Adipocyte (in vitro differentiated cells): ENCODE measurements at regions not wholly inside any gene's neighbourhood (a gene's known extent, or its start where the extent isn't known, plus 50 kb on each side); places are given as distances from the start of the nearest gene placed in this dataset.

ENCODE experiments used
- DNase-seq: peaks from one replicate; pipeline ENCODE4 v3.0.0-alpha.2; 2015; ENCODE audit warnings: low read depth
- H3K27me3 ChIP-seq: replicated peaks from 2 replicates; pipeline ENCODE4 v1.7.0; 2013; ENCODE audit warnings: mild to moderate bottlenecking, low read length, moderate library complexity; ENCODE audit not compliant: control insufficient read depth, insufficient read depth
- H3K36me3 ChIP-seq: 2 replicates; pipeline ENCODE4 v1.7.0; 2013; ENCODE audit warnings: low read length, mild to moderate bottlenecking, moderate library complexity; ENCODE audit not compliant: control insufficient read depth, insufficient read depth, severe bottlenecking
- H3K4me1 ChIP-seq: 2 replicates; pipeline ENCODE4 v1.7.0; 2013; ENCODE audit warnings: mild to moderate bottlenecking, low read length, moderate library complexity; ENCODE audit not compliant: control insufficient read depth, insufficient read depth
- H3K4me3 ChIP-seq: 2 replicates; pipeline ENCODE4 v1.7.0; 2013; ENCODE audit warnings: mild to moderate bottlenecking, low read length, moderate library complexity
- H3K9ac ChIP-seq: 2 replicates; pipeline ENCODE4 v1.7.0; 2013; ENCODE audit warnings: mild to moderate bottlenecking, low read length, moderate library complexity
- H3K9me3 ChIP-seq: 2 replicates; pipeline ENCODE4 v1.7.0; 2013; ENCODE audit warnings: mild to moderate bottlenecking, low read length, moderate library complexity; ENCODE audit not compliant: control insufficient read depth

DNA sequence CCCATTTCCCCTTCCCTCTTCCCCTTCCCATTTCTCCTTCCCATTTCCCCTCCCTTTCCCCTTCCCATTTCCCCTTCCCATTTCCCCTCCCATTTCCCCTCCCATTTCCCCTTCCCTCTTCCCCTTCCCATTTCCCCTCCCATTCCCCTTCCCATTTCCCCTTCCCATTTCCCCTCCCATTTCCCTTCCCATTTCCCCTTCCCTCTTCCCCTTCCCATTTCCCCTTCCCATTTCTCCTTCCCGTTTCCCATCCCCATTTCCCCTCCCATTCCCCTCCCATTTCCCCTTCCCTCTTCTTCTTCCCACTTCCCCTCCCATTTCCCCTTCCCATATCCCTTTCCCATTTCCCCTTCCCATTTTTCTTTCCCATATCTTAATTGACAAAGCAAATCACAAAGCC, 109.0 kb downstream of the OLFM1 start:
- H3K27me3 ChIP-seq: peaks cover 35% of the 10 kb centered on the region
- H3K9me3 ChIP-seq: peaks cover 3% of the 10 kb centered on the region
- H3K9ac ChIP-seq: no peak overlapping the region
- no peak for DNase-seq
- H3K4me3 ChIP-seq: no peak overlapping the region
- no peaks in the 10 kb centered on the region for H3K4me1 ChIP-seq
- H3K36me3 ChIP-seq: no peaks in the 10 kb centered on the region

DNA sequence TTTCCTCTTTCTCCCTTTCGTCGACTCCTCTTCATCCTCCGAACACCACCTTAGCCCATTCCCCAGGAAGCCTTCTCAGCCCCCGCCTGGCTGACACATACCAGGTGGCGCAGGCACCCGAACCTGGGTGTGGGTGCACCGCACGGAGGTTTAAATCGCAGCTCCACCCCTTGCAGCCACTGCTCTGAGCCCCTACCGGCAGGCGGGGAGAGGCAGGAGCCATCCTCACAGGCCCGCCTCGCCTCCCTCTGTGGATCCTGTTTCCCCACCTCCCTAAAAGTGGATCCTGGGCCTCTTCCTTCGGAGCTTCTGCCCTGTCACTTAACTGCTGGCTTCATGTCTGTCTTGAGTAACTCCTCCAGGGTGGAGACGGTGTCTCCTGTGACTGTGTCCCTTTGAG, 110.7 kb downstream of the OLFM1 start:
- H3K27me3 ChIP-seq: peaks cover 41% of the 10 kb centered on the region
- H3K9me3 ChIP-seq: peaks cover 3% of the 10 kb centered on the region
- no peak overlapping the region for H3K9ac ChIP-seq
- H3K4me1 ChIP-seq: no peaks in the 10 kb centered on the region
- DNase-seq: no peak
- no peak overlapping the region for H3K4me3 ChIP-seq
- H3K36me3 ChIP-seq: no peaks in the 10 kb centered on the region

DNA sequence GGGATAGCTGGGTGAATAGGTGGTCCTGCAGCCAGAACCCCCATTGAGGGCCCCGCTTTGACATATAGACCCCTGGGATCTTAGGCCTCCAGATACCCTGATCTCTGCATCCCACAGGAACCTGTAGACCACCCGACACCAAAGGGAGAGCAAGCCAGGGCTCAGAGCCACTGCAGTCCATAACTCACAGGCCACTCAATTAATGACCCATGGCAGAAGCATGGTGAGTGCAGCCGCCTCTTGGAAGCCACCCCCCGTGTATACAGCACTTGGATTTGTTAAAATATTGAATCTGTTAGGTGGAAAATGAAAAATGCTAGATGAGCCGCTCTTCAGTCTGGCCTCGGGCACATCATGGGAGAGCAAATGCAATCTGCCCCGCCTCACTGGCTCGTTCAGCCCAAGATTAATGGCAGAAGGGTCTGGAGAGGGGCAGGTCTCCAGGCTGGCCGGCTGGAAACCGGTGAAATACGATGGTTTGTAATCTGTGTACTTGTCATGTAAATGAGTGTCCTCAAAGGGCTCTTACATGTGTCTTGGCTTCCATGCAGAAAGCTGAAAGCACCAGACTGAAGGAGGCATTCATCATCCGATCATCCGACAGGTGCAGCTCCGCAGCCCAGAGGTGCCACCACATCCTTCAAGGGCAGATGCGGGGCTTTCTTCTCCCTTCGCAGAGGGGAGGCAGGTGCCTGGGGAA, 111.3 kb downstream of the OLFM1 start:
- no peak overlapping the region for H3K4me3 ChIP-seq
- no peaks in the 10 kb centered on the region for H3K4me1 ChIP-seq
- H3K9ac ChIP-seq: no peak overlapping the region
- H3K9me3 ChIP-seq: peaks cover 3% of the 10 kb centered on the region
- no peak for DNase-seq
- no peaks in the 10 kb centered on the region for H3K36me3 ChIP-seq
- H3K27me3 ChIP-seq: peaks cover 38% of the 10 kb centered on the region

DNA sequence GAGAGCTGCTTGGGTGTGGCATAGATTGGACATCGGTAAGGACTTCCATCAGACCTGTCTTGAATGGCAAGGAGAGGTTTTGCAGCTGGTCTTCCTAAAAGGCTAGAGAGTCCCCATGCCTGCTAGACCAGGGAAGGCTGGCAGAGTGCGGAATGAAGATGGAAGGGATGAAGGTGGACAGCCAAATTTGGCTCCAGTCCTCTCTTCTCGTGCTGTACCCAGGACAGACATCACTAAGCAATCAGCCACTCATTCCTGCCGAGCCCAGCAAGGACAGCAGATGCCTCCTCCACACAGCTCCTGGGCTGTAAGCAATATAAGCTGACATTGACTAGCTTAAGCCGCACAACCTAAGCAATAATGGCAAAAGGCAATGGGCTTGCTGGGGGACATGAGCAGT, 112.0 kb downstream of the OLFM1 start:
- no peaks in the 10 kb centered on the region for H3K4me1 ChIP-seq
- DNase-seq: no peak
- peaks cover 3% of the 10 kb centered on the region for H3K9me3 ChIP-seq
- no peaks in the 10 kb centered on the region for H3K36me3 ChIP-seq
- no peak overlapping the region for H3K9ac ChIP-seq
- H3K27me3 ChIP-seq: peaks cover 31% of the 10 kb centered on the region
- no peak overlapping the region for H3K4me3 ChIP-seq

DNA sequence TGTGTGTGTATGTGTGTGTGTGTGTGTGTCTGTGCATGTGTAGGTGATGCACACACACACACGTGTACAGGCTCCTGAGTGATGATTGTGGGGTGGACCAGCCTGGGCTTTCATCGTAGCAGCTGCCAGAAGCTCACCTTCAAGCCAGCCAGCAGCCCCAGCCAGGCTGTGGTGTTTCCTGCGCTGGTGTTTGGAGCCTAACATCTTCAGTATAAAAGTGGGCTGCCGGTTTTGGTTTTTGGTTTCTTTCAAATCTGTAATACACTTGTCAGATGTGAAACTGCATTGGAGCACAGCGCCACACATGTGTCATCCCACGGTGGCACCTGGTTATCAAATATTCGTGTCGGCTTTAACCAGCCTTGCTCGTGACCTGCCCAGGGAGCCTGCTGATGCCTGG, 114.2 kb downstream of the OLFM1 start:
- no peak overlapping the region for H3K9ac ChIP-seq
- peaks cover 3% of the 10 kb centered on the region for H3K9me3 ChIP-seq
- peaks cover 31% of the 10 kb centered on the region for H3K27me3 ChIP-seq
- H3K4me3 ChIP-seq: no peak overlapping the region
- no peaks in the 10 kb centered on the region for H3K36me3 ChIP-seq
- no peak for DNase-seq
- no peaks in the 10 kb centered on the region for H3K4me1 ChIP-seq

DNA sequence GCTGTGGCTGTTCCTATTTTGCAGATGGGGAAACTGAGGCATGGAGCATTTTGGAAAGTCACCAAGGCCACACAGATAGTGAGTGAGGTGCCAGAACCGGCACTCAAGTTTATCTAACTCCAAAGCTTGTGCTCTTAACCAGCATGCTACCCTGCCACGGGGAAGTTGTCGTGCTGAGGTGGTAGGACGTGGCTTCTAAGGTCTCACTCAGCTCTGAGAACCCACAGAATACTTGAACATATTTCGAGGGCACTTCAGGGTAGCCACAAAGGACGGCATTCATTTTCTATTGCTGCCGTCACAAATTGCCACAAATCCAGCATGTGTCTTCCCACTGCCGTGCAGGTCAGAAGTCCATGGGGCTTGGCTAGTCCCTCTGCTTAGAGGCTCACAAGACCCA, 116.7 kb downstream of the OLFM1 start:
- Histone ChIP-seq H3K27me3 (peaks cover 14% of the 10 kb centered on the region), H3K36me3 (no peaks in the 10 kb centered on the region), H3K4me3 (no peak overlapping the region), H3K9ac (no peak overlapping the region), H3K9me3 (peaks cover 3% of the 10 kb centered on the region), H3K4me1 (no peaks in the 10 kb centered on the region)
- DNase-seq: no peak

DNA sequence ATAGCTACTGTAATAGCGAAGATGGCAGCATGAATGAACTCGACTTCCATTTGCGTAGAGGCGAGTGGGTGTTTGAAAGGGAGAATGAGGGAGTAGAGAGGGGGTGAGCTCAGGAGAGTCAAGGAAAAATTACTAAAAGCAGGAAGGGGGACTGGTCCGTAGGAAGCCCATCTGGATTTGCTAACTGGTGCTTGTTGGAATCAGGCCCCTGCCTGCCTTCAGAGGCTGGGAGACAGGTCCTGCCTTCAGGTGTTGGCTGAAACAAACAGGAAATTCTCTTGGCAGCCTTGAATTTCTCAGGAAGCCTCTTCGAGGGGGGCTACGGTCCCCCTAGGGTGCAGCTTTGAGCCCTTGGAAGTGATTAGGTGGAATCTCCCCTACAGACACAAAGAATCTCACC, 121.7 kb downstream of the OLFM1 start:
- Histone ChIP-seq H3K4me1 (no peaks in the 10 kb centered on the region), H3K4me3 (no peak overlapping the region), H3K9me3 (peaks cover 11% of the 10 kb centered on the region), H3K9ac (no peak overlapping the region), H3K36me3 (no peaks in the 10 kb centered on the region), H3K27me3 (peaks cover 13% of the 10 kb centered on the region)
- DNase-seq: no peak

DNA sequence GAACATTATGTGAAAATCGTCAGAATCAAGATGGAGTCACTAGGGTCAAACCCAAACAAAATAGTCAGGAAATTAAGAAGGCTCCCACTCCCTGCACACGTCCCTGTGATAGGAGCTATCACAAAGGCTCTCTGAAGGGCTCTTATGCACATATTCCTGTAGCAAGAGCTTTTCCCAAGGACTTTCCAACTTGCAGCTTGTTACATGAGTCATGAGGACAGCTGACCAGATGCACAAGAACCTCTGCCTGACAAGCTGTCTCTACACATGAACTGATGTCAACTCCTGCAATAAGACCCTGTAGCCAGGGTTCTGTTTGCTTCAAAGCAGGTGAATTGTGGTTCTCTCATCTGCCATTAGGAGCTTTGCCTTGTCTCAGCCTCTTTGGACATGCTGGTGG, 122.4 kb downstream of the OLFM1 start:
- no peak overlapping the region for H3K9ac ChIP-seq
- no peak overlapping the region for H3K4me3 ChIP-seq
- peaks cover 19% of the 10 kb centered on the region for H3K27me3 ChIP-seq
- peaks cover 11% of the 10 kb centered on the region for H3K9me3 ChIP-seq
- no peak for DNase-seq
- no peaks in the 10 kb centered on the region for H3K36me3 ChIP-seq
- no peaks in the 10 kb centered on the region for H3K4me1 ChIP-seq

DNA sequence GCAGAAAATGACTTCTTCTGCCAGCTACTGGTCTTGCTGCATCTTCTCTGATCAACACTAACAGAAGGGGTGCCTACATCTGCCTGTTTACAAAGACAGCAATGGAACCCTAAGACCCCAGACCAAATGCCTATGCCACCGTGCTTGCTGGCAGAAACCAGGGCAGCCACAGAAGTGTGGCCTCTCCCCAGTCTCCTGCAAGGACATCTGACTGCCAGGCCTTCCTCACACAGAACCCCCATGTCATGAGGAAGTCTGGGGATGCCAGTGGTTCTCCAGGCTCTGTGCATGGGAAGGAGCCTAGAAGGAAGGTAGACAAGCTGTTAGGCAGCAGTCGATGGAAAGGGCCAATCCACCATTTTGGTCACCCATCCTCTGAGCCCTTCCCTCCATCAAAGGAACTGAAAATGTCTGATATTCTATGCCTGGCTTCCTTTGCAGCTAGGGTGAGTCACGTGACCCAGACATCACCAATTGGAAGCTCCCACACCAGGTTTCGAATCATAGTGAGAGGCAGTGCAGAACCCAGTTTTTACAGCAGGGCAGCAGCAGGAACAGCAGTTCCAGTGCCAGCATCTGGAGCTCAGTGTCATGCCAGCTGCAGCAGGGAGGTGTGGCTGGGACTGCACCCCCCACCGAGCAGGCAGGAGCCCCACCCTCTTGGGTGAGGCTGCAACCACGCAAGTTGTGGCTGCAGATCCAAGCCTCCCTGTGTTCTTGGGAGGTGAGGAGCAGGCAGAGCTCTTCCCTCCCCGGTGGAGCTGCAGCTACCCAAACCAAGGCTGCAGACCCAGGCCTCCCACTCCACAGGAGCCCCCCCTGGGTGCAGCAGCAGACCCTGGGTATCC, 123.4 kb downstream of the OLFM1 start:
- DNase-seq: no peak
- Histone ChIP-seq H3K4me3 (no peak overlapping the region), H3K4me1 (peaks cover under 1% of the 10 kb centered on the region), H3K9ac (no peak overlapping the region), H3K36me3 (no peaks in the 10 kb centered on the region), H3K9me3 (peaks cover 11% of the 10 kb centered on the region), H3K27me3 (peaks cover 24% of the 10 kb centered on the region)

DNA sequence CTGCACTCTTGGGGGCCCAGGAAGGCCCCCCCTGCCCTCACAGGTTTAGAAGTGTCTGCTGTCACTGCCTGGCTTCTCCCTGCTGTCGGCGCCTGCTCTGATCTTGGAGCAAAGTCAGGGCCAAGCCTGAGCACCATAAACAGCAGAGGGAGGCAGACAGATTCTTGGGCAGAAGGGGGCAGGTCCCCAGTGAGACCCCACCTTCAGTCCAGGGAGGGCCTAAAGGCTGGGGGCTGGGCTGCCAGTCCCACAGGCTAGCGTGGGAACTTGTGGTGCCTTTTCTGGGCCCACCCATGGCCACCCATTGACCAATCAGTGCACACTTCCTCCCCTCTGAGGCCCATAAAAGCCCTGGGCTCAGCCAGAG, 124.0 kb downstream of the OLFM1 start:
- Histone ChIP-seq H3K9me3 (peaks cover 11% of the 10 kb centered on the region), H3K4me1 (peaks cover 7% of the 10 kb centered on the region), H3K36me3 (no peaks in the 10 kb centered on the region), H3K9ac (no peak overlapping the region), H3K4me3 (no peak overlapping the region), H3K27me3 (peaks cover 24% of the 10 kb centered on the region)
- no peak for DNase-seq

DNA sequence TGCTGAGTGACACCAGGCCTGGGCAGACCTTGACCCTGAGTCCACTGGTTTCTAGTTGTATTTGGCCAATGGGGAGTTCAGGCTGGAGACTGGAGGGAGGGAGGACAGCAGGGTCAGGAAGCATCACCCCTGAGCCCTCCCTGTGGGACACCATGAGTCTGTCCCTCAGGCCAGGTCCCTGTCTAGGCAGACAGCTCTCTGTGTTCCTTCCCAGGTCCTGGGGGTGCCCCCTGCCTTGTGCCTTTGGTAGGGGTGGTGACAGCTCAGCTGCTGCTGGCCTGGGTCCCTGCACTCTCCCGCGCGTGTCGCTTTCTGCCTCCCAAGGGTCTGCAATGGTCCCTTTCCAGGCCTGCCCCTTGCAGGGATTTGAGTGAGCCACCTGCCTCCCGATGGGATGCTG, 125.5 kb downstream of the OLFM1 start:
- H3K9me3 ChIP-seq: peaks cover 11% of the 10 kb centered on the region
- H3K36me3 ChIP-seq: no peaks in the 10 kb centered on the region
- H3K27me3 ChIP-seq: peaks cover 37% of the 10 kb centered on the region
- no peak overlapping the region for H3K4me3 ChIP-seq
- peaks cover 10% of the 10 kb centered on the region for H3K4me1 ChIP-seq
- H3K9ac ChIP-seq: no peak overlapping the region
- DNase-seq: no peak
